HCT116 (cell line): ENCODE measurements at regions not wholly inside any gene's neighbourhood (a gene's known extent, or its start where the extent isn't known, plus 50 kb on each side); places are given as distances from the start of the nearest gene placed in this dataset.

Source experiments
- ATAC-seq: fragments of 200-7000 bp; cut with Tn5 transposase; 2 replicates; pipeline ENCODE4 v1.9.1; 2020; ENCODE audit warnings: mild to moderate bottlenecking, moderate library complexity
- BruUV-seq: library from RNA; stranded (reverse); fragments of 400-500 nt; replicated peaks from 2 replicates; lab custom pipeline; 2021; lab: Mats Ljungman, UMichigan
- CTCF ChIA-PET: fragments of 300-600 bp; sonication (Branson Sonifier 250); formaldehyde crosslinking; loops from one replicate; lab custom pipeline; 2021; ENCODE audit warnings: antibody characterized with exemption; lab: Charles Lee
- POLR2A ChIA-PET: fragments of 300-600, 350-600 bp; sonication (Branson Sonifier 250); formaldehyde crosslinking; loops from one replicate; lab custom pipeline; 2021; ENCODE audit warnings: antibody characterized with exemption; lab: Charles Lee
- RAD21 ChIA-PET, 2 experiments: fragments of 300-600 bp; sonication (Branson Sonifier 250); formaldehyde crosslinking; loops; one replicate each; lab custom pipeline; 2023; ENCODE audit warnings: low total read pairs in 2 of 2; ENCODE audit not compliant: uncharacterized antibody in 2 of 2, unreplicated experiment in 2 of 2, low non-redundant PET in 1 of 2; lab: Charles Lee
- DNase-seq: peaks from one replicate; pipeline ENCODE4 v3.0.0-alpha.2; 2010; ENCODE audit warnings: low read depth, low spot score
- H2AFZ ChIP-seq: fragments of 200-600 bp; shearing (Covaris generic), sonication (generic); 2 replicates; pipeline ENCODE4 v1.6.1; 2017; ENCODE audit warnings: low read depth, mixed run types, mixed read lengths, antibody characterized with exemption, low read length; ENCODE audit not compliant: poor library complexity, severe bottlenecking
- H3K27ac ChIP-seq: 2 replicates; pipeline ENCODE4 v1.5.1; 2012; ENCODE audit warnings: low read depth, low read length
- H3K27me3 ChIP-seq: fragments of 200-600 bp; sonication (generic); 2 replicates; pipeline ENCODE4 v1.6.1; 2016; ENCODE audit warnings: mixed run types, low read length, mixed read lengths; ENCODE audit not compliant: insufficient read depth
- H3K36me3 ChIP-seq, 2 experiments: fragments of 200-500 bp in 1 of 2; fragments of 200-600 bp in 1 of 2; sonication (Bioruptor generic) in 1 of 2; sonication (generic) in 1 of 2; 2 replicates each; pipeline versions ENCODE4 v1.5.1 to v1.6.1; 2014 to 2016; ENCODE audit warnings: low read length in 2 of 2, inconsistent platforms in 1 of 2, mixed read lengths in 1 of 2, mixed run types in 1 of 2; ENCODE audit not compliant: insufficient read depth in 2 of 2, control insufficient read depth in 1 of 2
- H3K4me1 ChIP-seq, 2 experiments: fragments of 200-600 bp in 1 of 2; sonication (generic) in 1 of 2; 2 replicates each; pipeline versions ENCODE4 v1.5.1 to v1.6.1; 2012 to 2017; ENCODE audit warnings: low read length in 2 of 2, inconsistent platforms in 1 of 2, mild to moderate bottlenecking in 1 of 2, mixed read lengths in 1 of 2, mixed run types in 1 of 2, moderate library complexity in 1 of 2; ENCODE audit not compliant: insufficient read depth in 2 of 2, control insufficient read depth in 1 of 2
- H3K4me2 ChIP-seq: fragments of 200-600 bp; sonication (generic); 2 replicates; pipeline ENCODE4 v1.6.1; 2017; ENCODE audit warnings: mixed run types, low read length, mixed read lengths
- H3K4me3 ChIP-seq, 2 experiments: fragments of 200-600 bp in 1 of 2; sonication (generic) in 1 of 2; replicated peaks in 1 of 2; 2 replicates each; pipeline ENCODE4 v1.5.1; 2011 to 2016; ENCODE audit warnings: low read length in 2 of 2, control low read depth in 1 of 2, low read depth in 1 of 2, mild to moderate bottlenecking in 1 of 2, mixed read lengths in 1 of 2, mixed run types in 1 of 2
- H3K79me2 ChIP-seq: fragments of 200-600 bp; sonication (generic); 2 replicates; pipeline ENCODE4 v1.6.1; 2017; ENCODE audit warnings: mild to moderate bottlenecking, mixed run types, low read length, moderate library complexity, mixed read lengths; ENCODE audit not compliant: insufficient read depth
- H3K9ac ChIP-seq: fragments of 200-600 bp; sonication (generic); 2 replicates; pipeline ENCODE4 v1.6.1; 2016; ENCODE audit warnings: low read length, mixed read lengths
- H3K9me2 ChIP-seq: fragments of 200-600 bp; sonication (generic), shearing (Covaris generic); 2 replicates; pipeline ENCODE4 v1.6.1; 2017; ENCODE audit warnings: mixed run types, mild to moderate bottlenecking, moderate library complexity; ENCODE audit not compliant: insufficient read depth
- H3K9me3 ChIP-seq, 2 experiments: fragments of 200-500 bp in 1 of 2; fragments of 200-600 bp in 1 of 2; sonication (Bioruptor generic) in 1 of 2; sonication (generic) in 1 of 2; 2 replicates each; pipeline ENCODE4 v1.6.1; 2014 to 2017; ENCODE audit warnings: low read length in 2 of 2, mixed read lengths in 2 of 2, inconsistent platforms in 1 of 2, low read depth in 1 of 2, mild to moderate bottlenecking in 1 of 2, mixed run types in 1 of 2, moderate library complexity in 1 of 2; ENCODE audit not compliant: control insufficient read depth in 1 of 2, insufficient read depth in 1 of 2
- H4K20me1 ChIP-seq: fragments of 200-600 bp; sonication (generic), shearing (Covaris generic); 2 replicates; pipeline ENCODE4 v1.6.1; 2017; ENCODE audit warnings: mixed run types, mild to moderate bottlenecking, moderate library complexity; ENCODE audit not compliant: insufficient read depth
- CBX3 ChIP-seq: IDR thresholded peaks from 2 replicates; pipeline ENCODE4 v1.6.1; 2012; ENCODE audit warnings: low read depth
- CEBPB ChIP-seq: IDR thresholded peaks from 2 replicates; pipeline ENCODE4 v1.6.1; 2012; ENCODE audit warnings: low read depth
- CTCF ChIP-seq, 3 experiments: fragments of 200-600 bp in 1 of 3; sonication (generic) in 1 of 3; IDR thresholded peaks in 2 of 3; conservative IDR thresholded peaks in 1 of 3; 2 replicates each; pipeline ENCODE4 v1.5.1; 2012 to 2017; ENCODE audit warnings: low read depth in 2 of 3, low read length in 2 of 3, antibody characterized with exemption in 1 of 3, borderline replicate concordance in 1 of 3, control low read depth in 1 of 3, mild to moderate bottlenecking in 1 of 3, mixed read lengths in 1 of 3, mixed run types in 1 of 3, moderate library complexity in 1 of 3; ENCODE audit not compliant: insufficient read depth in 1 of 3
- ELF1 ChIP-seq: IDR thresholded peaks from 2 replicates; pipeline ENCODE4 v1.6.1; 2012; ENCODE audit warnings: low read depth, borderline replicate concordance
- EZH2 ChIP-seq: fragments of 200-600 bp; sonication (generic); IDR thresholded peaks from 2 replicates; pipeline ENCODE4 v1.6.1; 2017; ENCODE audit warnings: antibody characterized with exemption, mixed run types
- FOSL1 ChIP-seq: IDR thresholded peaks from 2 replicates; pipeline ENCODE4 v1.6.1; 2012; ENCODE audit warnings: low read depth
- MAX ChIP-seq: IDR thresholded peaks from 2 replicates; pipeline ENCODE4 v1.6.1; 2012
- POLR2AphosphoS5 ChIP-seq: IDR thresholded peaks from 2 replicates; pipeline ENCODE4 v1.6.1; 2011; ENCODE audit warnings: mild to moderate bottlenecking, low read depth, low read length, moderate library complexity
- REST ChIP-seq: IDR thresholded peaks from 2 replicates; pipeline ENCODE4 v1.6.1; 2012; ENCODE audit warnings: low read depth
- SP1 ChIP-seq: IDR thresholded peaks from 2 replicates; pipeline ENCODE4 v1.6.1; 2012; ENCODE audit warnings: low read depth
- TCF7L2 ChIP-seq: IDR thresholded peaks from 2 replicates; pipeline ENCODE4 v1.7.0; 2011; ENCODE audit warnings: borderline replicate concordance, inconsistent platforms; ENCODE audit not compliant: insufficient read depth, insufficient read length; ENCODE audit errors: extremely low read depth
- ZFX ChIP-seq: fragments of 450-650 bp; IDR thresholded peaks from 2 replicates; pipeline ENCODE4 v1.6.1; 2017
- ZNF274 ChIP-seq: fragments of 200-500 bp; sonication (Bioruptor generic); IDR thresholded peaks from 2 replicates; pipeline ENCODE4 v1.6.1; 2014; ENCODE audit warnings: mild to moderate bottlenecking, low read depth, low read length, inconsistent platforms
- intact Hi-C: fragments of 100-400 bp; cut with micrococcal nuclease; formaldehyde crosslinking; loops from 2 replicates; pipeline ENCODE4 v1.10.0; 2022

- Histone ChIP-seq H3K27me3 (no peaks in the 10 kb centered on the region), H3K4me2 (no peak overlapping the region), H2AFZ (no peak overlapping the region), H3K9me3 (no peaks in the 10 kb centered on the region), H3K4me3 (no peak overlapping the region), H3K4me1 (no peaks in the 10 kb centered on the region), H3K27ac (no peak overlapping the region), H3K9ac (no peak overlapping the region), H3K79me2 (no peaks in the 10 kb centered on the region), H3K9me2 (no peaks in the 10 kb centered on the region), H4K20me1 (no peaks in the 10 kb centered on the region), H3K36me3 (no peaks in the 10 kb centered on the region)
- intact Hi-C loops: no loop called here
- BruUV-seq: no TSS peak
- CTCF ChIA-PET: no interaction called here
- no peak for DNase-seq
- TF ChIP-seq POLR2AphosphoS5 (no peak), REST (no peak), ELF1 (no peak), FOSL1 (no peak), SP1 (no peak), EZH2 (no peak), ZNF274 (no peak), ZFX (no peak), CBX3 (no peak), TCF7L2 (no peak), CTCF (IDR thresholded peaks at IDR 0.05 in 2 of 3, conservative IDR thresholded peaks at IDR 0.05 in 1 of 3; ENCODE audit: borderline replicate concordance in 1 of 3, insufficient read depth in 1 of 3, low read depth in 2 of 3, low read length in 2 of 3) (no peak), MAX (no peak), CEBPB (no peak)
- POLR2A ChIA-PET: no interaction called here
- no peak for ATAC-seq
- RAD21 ChIA-PET: no interaction called here
These were observed 119.8 kb downstream of the XRCC2 start for GRCh38 chr7:152556013-152556755.
